ENCODE measurements at regions not wholly inside any gene's neighbourhood (a gene's known extent, or its start where the extent isn't known, plus 50 kb on each side); places are given as distances from the start of the nearest gene placed in this dataset.

DNA sequence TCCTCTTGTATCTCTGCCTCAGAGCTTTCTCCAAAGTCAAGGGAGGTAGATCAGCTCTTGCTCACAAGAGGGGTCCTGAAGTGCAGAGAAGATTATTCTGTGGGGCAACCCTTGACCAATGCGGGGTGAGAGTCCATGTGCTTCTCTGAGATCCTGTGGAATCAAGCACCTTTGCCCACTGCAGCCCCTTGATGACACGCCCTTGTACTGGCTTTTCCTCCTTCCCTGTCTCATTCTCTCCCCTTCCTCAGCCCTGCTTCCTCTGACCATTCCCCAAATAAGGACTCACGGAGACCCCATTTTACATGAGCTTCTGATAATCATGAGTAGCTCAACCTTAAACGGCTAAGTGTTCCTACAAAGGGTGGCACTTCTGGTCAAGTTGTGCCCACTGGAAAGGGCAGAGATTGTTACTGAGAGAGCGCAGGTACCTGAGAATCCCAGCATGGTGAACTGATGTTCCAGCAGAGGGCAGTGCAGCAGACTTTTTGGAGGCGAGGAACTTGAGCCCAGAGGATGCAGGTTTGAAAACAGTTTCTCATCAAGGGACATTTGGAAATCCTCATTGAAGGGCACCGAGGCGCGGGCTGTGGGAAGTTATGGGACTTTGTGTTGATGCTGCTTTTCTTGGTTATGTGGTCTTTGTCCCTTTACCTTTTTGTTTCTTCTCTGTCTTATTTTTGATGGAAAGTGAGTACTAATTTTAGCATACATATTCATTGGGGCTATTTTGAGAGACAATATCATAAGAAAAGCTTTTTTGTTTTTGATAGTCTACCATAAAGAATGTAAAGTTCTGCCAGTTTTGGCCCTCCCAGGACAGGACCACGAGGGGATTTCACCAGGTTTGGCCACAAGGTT lies 201.3 kb downstream of the RBM46 start:
- TF ChIP-seq IFI16 (CRISPR knock-in tag; IDR thresholded peaks at IDR 0.05) = no peak
- no peak for TF ChIP-seq FOXK1 (CRISPR knock-in tag; IDR thresholded peaks at IDR 0.05; ENCODE audit: borderline replicate concordance)

All from K562 (cell line).